Progenitor cell of endocrine pancreas (in vitro differentiated cells): ENCODE measurements at regions not wholly inside any gene's neighbourhood (a gene's known extent, or its start where the extent isn't known, plus 50 kb on each side); places are given as distances from the start of the nearest gene placed in this dataset.
A peak's percentile ranks its signal among the peaks of the same experiment; 100 is the strongest.

Experiments used
- DNase-seq: peaks from one replicate; pipeline ENCODE4 v3.0.0; 2021; ENCODE audit warnings: low spot score; ENCODE audit not compliant: unreplicated experiment
- H3K27ac Mint-ChIP-seq: 2 replicates; pipeline ENCODE4 v1.8.0; 2021; ENCODE audit warnings: mild to moderate bottlenecking, moderate library complexity, mixed read lengths
- H3K27me3 Mint-ChIP-seq: 2 replicates; pipeline ENCODE4 v1.8.0; 2021; ENCODE audit warnings: mixed read lengths
- H3K36me3 Mint-ChIP-seq: 2 replicates; pipeline ENCODE4 v1.8.0; 2022; ENCODE audit warnings: mixed read lengths; ENCODE audit not compliant: insufficient read depth
- H3K4me1 Mint-ChIP-seq: 2 replicates; pipeline ENCODE4 v1.8.0; 2021; ENCODE audit warnings: low read depth, mixed read lengths
- H3K4me3 Mint-ChIP-seq: 2 replicates; pipeline ENCODE4 v1.8.0; 2021; ENCODE audit warnings: low read depth, mild to moderate bottlenecking, moderate library complexity, mixed read lengths
- H3K9me3 Mint-ChIP-seq: 2 replicates; pipeline ENCODE4 v1.8.0; 2021; ENCODE audit warnings: low read depth, mixed read lengths
- CTCF ChIP-seq: fragments of 200-600 bp; sonication (generic); IDR thresholded peaks from one replicate; pipeline ENCODE4 v1.5.0; 2021; ENCODE audit warnings: antibody characterized with exemption, mild to moderate bottlenecking; ENCODE audit not compliant: unreplicated experiment

- no peak overlapping the region for H3K27ac Mint-ChIP-seq
- no peak for DNase-seq
- H3K36me3 Mint-ChIP-seq = no peaks in the 10 kb centered on the region
- H3K27me3 Mint-ChIP-seq = no peaks in the 10 kb centered on the region
- H3K4me3 Mint-ChIP-seq = no peak overlapping the region
- H3K9me3 Mint-ChIP-seq = no peaks in the 10 kb centered on the region
- TF ChIP-seq CTCF = no peak
- H3K4me1 Mint-ChIP-seq = peaks cover 34% of the 10 kb centered on the region
Observed at GRCh38 chr12:75951399-75952278, 79.9 kb downstream of the PHLDA1 start.

GRCh38 chr12:75947156-75947723 lies 84.3 kb downstream of the PHLDA1 start:
- H3K9me3 Mint-ChIP-seq = no peaks in the 10 kb centered on the region
- H3K27ac Mint-ChIP-seq = peak overlapping the region; percentile 62
- H3K36me3 Mint-ChIP-seq = peaks cover 2% of the 10 kb centered on the region
- TF ChIP-seq CTCF = no peak
- no peak for DNase-seq
- no peak overlapping the region for H3K4me3 Mint-ChIP-seq
- H3K4me1 Mint-ChIP-seq = peaks cover 17% of the 10 kb centered on the region
- H3K27me3 Mint-ChIP-seq = no peaks in the 10 kb centered on the region

GRCh38 chr12:75945581-75945980 lies 86.0 kb downstream of the PHLDA1 start:
- H3K27ac Mint-ChIP-seq = no peak overlapping the region

GRCh38 chr12:75944905-75945432 lies 86.6 kb downstream of the PHLDA1 start:
- TF ChIP-seq CTCF = no peak
- Mint-ChIP-seq H3K27me3 (no peaks in the 10 kb centered on the region), H3K4me3 (no peak overlapping the region), H3K4me1 (peaks cover 9% of the 10 kb centered on the region), H3K27ac (no peak overlapping the region), H3K36me3 (peaks cover 2% of the 10 kb centered on the region), H3K9me3 (peaks cover under 1% of the 10 kb centered on the region)
- DNase-seq = no peak

More at GRCh38 chr12:75945581-75945980, 86.0 kb downstream of the PHLDA1 start:
- peaks cover 2% of the 10 kb centered on the region for H3K36me3 Mint-ChIP-seq
- no peak for TF ChIP-seq CTCF
- no peaks in the 10 kb centered on the region for H3K27me3 Mint-ChIP-seq
- no peaks in the 10 kb centered on the region for H3K9me3 Mint-ChIP-seq
- peaks cover 9% of the 10 kb centered on the region for H3K4me1 Mint-ChIP-seq
- DNase-seq = no peak
- H3K4me3 Mint-ChIP-seq = no peak overlapping the region

- no peak for TF ChIP-seq CTCF
- H3K9me3 Mint-ChIP-seq = peaks cover 3% of the 10 kb centered on the region
- H3K4me3 Mint-ChIP-seq = no peak overlapping the region
- peaks cover 9% of the 10 kb centered on the region for H3K4me1 Mint-ChIP-seq
- no peak for DNase-seq
- peaks cover 3% of the 10 kb centered on the region for H3K36me3 Mint-ChIP-seq
- H3K27me3 Mint-ChIP-seq = no peaks in the 10 kb centered on the region
- H3K27ac Mint-ChIP-seq = peak overlapping the region; percentile 89
Observed at GRCh38 chr12:75944097-75944904, 87.3 kb downstream of the PHLDA1 start.
